Fibroblast of lung (primary cell): ENCODE measurements at regions not wholly inside any gene's neighbourhood (a gene's known extent, or its start where the extent isn't known, plus 50 kb on each side); places are given as distances from the start of the nearest gene placed in this dataset.

Experiments
- CTCF ChIP-seq, 2 donors: IDR thresholded peaks in 1 of 2; conservative IDR thresholded peaks in 1 of 2; 1 replicate in 1 of 2; 2 replicates in 1 of 2; pipeline ENCODE4 v1.5.1; 2011 to 2012; ENCODE audit warnings: low read length in 2 of 2, control low read depth in 1 of 2, inconsistent platforms in 1 of 2, low read depth in 1 of 2, mild to moderate bottlenecking in 1 of 2
- EZH2 ChIP-seq: IDR thresholded peaks from 2 replicates; pipeline ENCODE4 v1.5.1; 2012; ENCODE audit warnings: low read length, control low read depth, mild to moderate bottlenecking; ENCODE audit errors: missing control alignments

GRCh38 chr11:71170624-71171423 is 81.6 kb downstream of the SHANK2 start:
- TF ChIP-seq CTCF (conservative IDR thresholded peaks at IDR 0.05 in 1 of 2, IDR thresholded peaks at IDR 0.05 in 1 of 2; ENCODE audit: low read depth in 1 of 2, low read length in 2 of 2) = no peak
- no peak for TF ChIP-seq EZH2
